Tibial artery (tissue), 4 donors: ENCODE measurements at regions not wholly inside any gene's neighbourhood (a gene's known extent, or its start where the extent isn't known, plus 50 kb on each side); places are given as distances from the start of the nearest gene placed in this dataset.

Source experiments
- DNase-seq, 2 donors: peaks; one replicate each; pipeline ENCODE4 v3.0.0-alpha.2; 2019
- H3K27ac ChIP-seq, 2 donors: fragments of 200-600 bp; sonication (generic) in 1 of 2; 1 replicate in 1 of 2; 2 replicates in 1 of 2; pipeline ENCODE4 v1.5.1; 2018 to 2019; ENCODE audit warnings: mild to moderate bottlenecking in 1 of 2
- H3K27me3 ChIP-seq, 2 donors: fragments of 200-600 bp; sonication (generic) in 1 of 2; one replicate each; pipeline versions ENCODE4 v1.5.1 to v1.6.0; 2016 to 2019
- H3K36me3 ChIP-seq, 3 donors: fragments of 200-600 bp; sonication (generic) in 2 of 3; one replicate each; pipeline ENCODE4 v1.5.1; 2016 to 2019; ENCODE audit warnings: mild to moderate bottlenecking in 2 of 3
- H3K4me1 ChIP-seq, 4 donors: fragments of 200-600 bp; sonication (generic) in 2 of 4; 1 replicate in 3 of 4; 2 replicates in 1 of 4; pipeline ENCODE4 v1.5.1; 2016 to 2019
- H3K4me3 ChIP-seq, 2 donors: fragments of 200-600 bp; sonication (generic) in 1 of 2; 1 replicate in 1 of 2; 2 replicates in 1 of 2; pipeline ENCODE4 v1.5.1; 2018 to 2019; ENCODE audit warnings: mild to moderate bottlenecking in 2 of 2
- H3K9me3 ChIP-seq, 3 donors: fragments of 200-600 bp; sonication (generic) in 1 of 3; one replicate each; pipeline ENCODE4 v1.5.1; 2016 to 2019
- intact Hi-C: fragments of 100-400 bp; cut with DNase I; formaldehyde crosslinking; loops from one replicate; pipeline ENCODE4 v1.15.0; 2023; ENCODE audit warnings: low total_unique reads
- TF ChIP-seq, protein P1 (sequence below), 2 experiments: fragments of 200-600 bp in 1 of 2; fragments of 450-650 bp in 1 of 2; IDR thresholded peaks; one replicate each; pipeline ENCODE4 v1.5.1; 2017 to 2019; ENCODE audit warnings: antibody characterized with exemption in 2 of 2, mild to moderate bottlenecking in 1 of 2, moderate library complexity in 1 of 2

DNA sequence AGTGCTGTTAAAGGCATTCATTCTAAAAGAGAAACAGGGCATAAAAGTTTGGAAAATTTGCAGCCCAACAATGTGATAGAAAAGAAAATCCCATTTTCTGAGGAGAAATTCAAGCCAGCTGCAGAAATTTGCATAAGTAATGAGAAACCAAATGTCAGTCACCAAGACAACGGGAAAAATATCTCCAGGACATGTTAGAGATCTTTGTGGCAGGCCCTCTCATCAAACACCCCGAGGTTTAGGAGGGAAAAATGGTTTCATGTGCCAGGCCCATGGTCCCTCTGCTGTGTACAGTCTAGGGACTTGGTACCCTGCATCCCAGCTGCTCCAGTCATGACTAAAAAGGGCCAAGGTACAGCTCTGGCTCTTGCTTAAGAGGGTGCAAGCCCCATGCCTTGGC, 251.0 kb upstream of the FAR2 start:
- H3K27me3 ChIP-seq, result no peaks in the 10 kb centered on the region
- H3K36me3 ChIP-seq, result no peaks in the 10 kb centered on the region
- TF ChIP-seq, protein P1, sequence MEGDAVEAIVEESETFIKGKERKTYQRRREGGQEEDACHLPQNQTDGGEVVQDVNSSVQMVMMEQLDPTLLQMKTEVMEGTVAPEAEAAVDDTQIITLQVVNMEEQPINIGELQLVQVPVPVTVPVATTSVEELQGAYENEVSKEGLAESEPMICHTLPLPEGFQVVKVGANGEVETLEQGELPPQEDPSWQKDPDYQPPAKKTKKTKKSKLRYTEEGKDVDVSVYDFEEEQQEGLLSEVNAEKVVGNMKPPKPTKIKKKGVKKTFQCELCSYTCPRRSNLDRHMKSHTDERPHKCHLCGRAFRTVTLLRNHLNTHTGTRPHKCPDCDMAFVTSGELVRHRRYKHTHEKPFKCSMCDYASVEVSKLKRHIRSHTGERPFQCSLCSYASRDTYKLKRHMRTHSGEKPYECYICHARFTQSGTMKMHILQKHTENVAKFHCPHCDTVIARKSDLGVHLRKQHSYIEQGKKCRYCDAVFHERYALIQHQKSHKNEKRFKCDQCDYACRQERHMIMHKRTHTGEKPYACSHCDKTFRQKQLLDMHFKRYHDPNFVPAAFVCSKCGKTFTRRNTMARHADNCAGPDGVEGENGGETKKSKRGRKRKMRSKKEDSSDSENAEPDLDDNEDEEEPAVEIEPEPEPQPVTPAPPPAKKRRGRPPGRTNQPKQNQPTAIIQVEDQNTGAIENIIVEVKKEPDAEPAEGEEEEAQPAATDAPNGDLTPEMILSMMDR (IDR thresholded peaks at IDR 0.05), result no peak
- H3K27ac ChIP-seq, result no peak overlapping the region
- H3K4me3 ChIP-seq, result no peak overlapping the region
- intact Hi-C loops, result no loop called here
- H3K9me3 ChIP-seq, result no peaks in the 10 kb centered on the region
- no peaks in the 10 kb centered on the region for H3K4me1 ChIP-seq
- no peak for DNase-seq

DNA sequence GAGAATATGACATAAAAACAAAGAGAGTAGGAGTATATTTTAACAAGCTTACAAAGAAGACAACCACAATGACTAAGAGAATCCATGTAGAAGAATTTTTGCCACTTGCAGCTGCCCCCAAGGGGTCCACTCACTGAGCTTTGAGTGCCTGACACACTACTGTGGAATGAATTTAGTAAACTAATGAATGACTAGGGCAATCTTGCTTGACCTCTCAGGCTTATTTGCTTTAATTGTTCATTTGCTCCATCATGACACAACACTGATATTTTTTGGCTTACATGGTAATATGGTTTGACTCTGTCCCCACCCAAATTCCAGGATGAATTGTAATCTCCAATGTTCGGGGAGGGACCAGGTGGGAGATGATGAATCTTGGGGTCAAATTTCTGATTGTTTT, 249.1 kb upstream of the FAR2 start:
- TF ChIP-seq, protein P1 (IDR thresholded peaks at IDR 0.05), result no peak

DNA sequence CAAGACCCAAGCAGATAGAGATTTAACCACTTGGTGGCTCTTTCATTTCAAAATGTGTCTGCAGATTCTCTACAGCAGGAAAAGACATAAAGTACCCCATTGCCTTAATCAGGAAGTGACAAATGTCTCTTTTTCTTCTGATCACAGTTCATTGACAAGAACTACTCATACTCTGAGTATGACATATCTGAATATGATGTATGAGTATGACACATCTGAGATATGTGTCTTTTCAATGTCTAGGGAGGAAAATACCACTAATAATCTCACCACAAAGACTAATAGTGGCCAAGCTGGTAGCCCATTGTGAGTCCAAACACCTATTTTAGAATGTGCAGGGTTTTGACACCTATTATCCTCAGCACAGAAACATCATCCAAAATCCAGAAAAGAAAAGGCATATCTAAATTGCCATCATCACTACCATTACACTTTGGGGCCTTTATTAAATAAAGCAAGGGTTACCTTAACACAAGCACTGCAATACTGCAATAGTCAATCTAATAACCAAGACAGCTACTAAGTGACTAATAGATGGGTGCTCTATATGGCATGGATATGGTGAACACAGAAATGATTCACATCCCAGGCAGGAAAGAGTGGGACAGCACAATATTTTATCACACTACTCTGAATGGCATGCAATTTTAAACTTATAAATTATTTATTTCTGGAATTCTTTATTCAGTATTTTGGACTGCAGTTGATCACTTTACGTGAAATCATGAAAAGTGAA, 243.7 kb upstream of the FAR2 start:
- no peaks in the 10 kb centered on the region for H3K9me3 ChIP-seq
- no peaks in the 10 kb centered on the region for H3K27me3 ChIP-seq
- H3K36me3 ChIP-seq, result no peaks in the 10 kb centered on the region
- no peak overlapping the region for H3K4me3 ChIP-seq
- intact Hi-C loops, result no loop called here
- TF ChIP-seq, protein P1 (IDR thresholded peaks at IDR 0.05), result no peak
- no peak overlapping the region for H3K27ac ChIP-seq
- H3K4me1 ChIP-seq, result no peaks in the 10 kb centered on the region
- DNase-seq, result no peak

More for the DNA sequence above, 249.1 kb upstream of the FAR2 start:
- Histone ChIP-seq H3K4me3 (no peak overlapping the region), H3K9me3 (no peaks in the 10 kb centered on the region), H3K36me3 (no peaks in the 10 kb centered on the region), H3K4me1 (no peaks in the 10 kb centered on the region), H3K27me3 (no peaks in the 10 kb centered on the region), H3K27ac (no peak overlapping the region)
- intact Hi-C loops, result no loop called here
- no peak for DNase-seq

DNA sequence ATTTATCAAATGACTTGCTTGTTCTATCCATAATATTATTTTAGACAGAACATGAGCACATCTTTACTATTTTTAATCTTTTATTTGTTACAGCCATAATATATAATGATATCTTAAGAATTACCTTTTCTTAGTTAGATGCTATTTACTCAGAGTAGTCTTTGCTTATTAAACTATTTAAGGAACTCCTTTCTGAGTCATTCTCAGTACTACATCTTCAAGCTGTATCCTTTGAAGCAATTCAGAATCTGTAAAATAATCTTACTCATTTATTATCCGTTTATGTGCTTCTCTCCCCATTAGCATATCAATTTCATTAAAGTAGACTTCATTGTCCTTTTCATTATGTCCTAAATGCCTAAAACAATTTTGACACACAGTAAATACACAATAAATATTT, 240.4 kb upstream of the FAR2 start:
- Histone ChIP-seq H3K9me3 (peaks cover 0 to 9% (median under 1%) of the 10 kb centered on the region in 3 donors), H3K27ac (no peak overlapping the region), H3K4me3 (no peak overlapping the region), H3K27me3 (no peaks in the 10 kb centered on the region), H3K4me1 (no peaks in the 10 kb centered on the region), H3K36me3 (no peaks in the 10 kb centered on the region)
- TF ChIP-seq, protein P1 (IDR thresholded peaks at IDR 0.05), result no peak
- no peak for DNase-seq
- intact Hi-C loops, result no loop called here

DNA sequence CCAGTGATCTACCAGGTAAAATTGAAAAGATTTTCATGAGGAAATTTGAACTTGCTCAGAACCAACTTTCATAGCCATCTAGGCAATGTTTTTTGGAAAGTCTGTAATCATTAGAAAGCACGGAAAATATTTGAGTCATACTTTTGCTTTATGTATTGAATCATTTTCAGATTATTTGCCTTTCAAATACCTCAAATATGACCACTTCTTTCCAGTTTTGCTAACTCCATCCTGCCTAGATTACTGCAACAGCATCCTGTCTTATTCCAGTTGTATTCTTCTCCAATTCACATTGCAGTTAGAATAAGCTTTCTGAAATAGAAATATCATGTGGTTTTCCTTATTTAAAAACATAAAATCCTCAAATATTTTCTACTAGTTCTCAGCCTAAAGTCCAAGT, 239.8 kb upstream of the FAR2 start:
- intact Hi-C loops, result no loop called here
- Histone ChIP-seq H3K27me3 (no peaks in the 10 kb centered on the region), H3K4me3 (no peak overlapping the region), H3K4me1 (no peaks in the 10 kb centered on the region), H3K27ac (no peak overlapping the region), H3K9me3 (peaks cover 1 to 15% (median 2%) of the 10 kb centered on the region in 3 donors), H3K36me3 (no peaks in the 10 kb centered on the region)
- DNase-seq, result no peak
- TF ChIP-seq, protein P1 (IDR thresholded peaks at IDR 0.05), result no peak
